ACC112 (cell line): ENCODE measurements at regions not wholly inside any gene's neighbourhood (a gene's known extent, or its start where the extent isn't known, plus 50 kb on each side); places are given as distances from the start of the nearest gene placed in this dataset.

Experiments used
- H2AFZ ChIP-seq: fragments of 200-600 bp; sonication (generic); one replicate; pipeline ENCODE4 v1.6.0; 2017; ENCODE audit warnings: antibody characterized with exemption, low read length; ENCODE audit not compliant: unreplicated experiment
- H3K27ac ChIP-seq: fragments of 200-600 bp; sonication (generic); 2 replicates; pipeline ENCODE4 v1.5.1; 2014; ENCODE audit warnings: low read depth, mild to moderate bottlenecking, antibody characterized with exemption, low read length, moderate library complexity
- H3K27me3 ChIP-seq: fragments of 200-600 bp; sonication (generic); 2 replicates; pipeline ENCODE4 v1.6.1; 2014; ENCODE audit warnings: mild to moderate bottlenecking, antibody characterized with exemption, low read length, moderate library complexity, mixed read lengths; ENCODE audit not compliant: insufficient read depth
- H3K36me3 ChIP-seq: fragments of 200-600 bp; sonication (generic); 2 replicates; pipeline ENCODE4 v1.6.1; 2016; ENCODE audit warnings: mild to moderate bottlenecking, antibody characterized with exemption, low read length, moderate library complexity, mixed read lengths; ENCODE audit not compliant: insufficient read depth
- H3K4me1 ChIP-seq: fragments of 200-600 bp; sonication (generic); one replicate; pipeline ENCODE4 v1.6.1; 2016; ENCODE audit warnings: low read length, mixed read lengths; ENCODE audit not compliant: insufficient read depth, unreplicated experiment, control insufficient read depth
- H3K4me3 ChIP-seq: fragments of 200-600 bp; sonication (generic); 2 replicates; pipeline ENCODE4 v1.5.1; 2014; ENCODE audit warnings: mild to moderate bottlenecking, low read depth, low read length
- H3K79me2 ChIP-seq: fragments of 200-600 bp; sonication (generic); one replicate; pipeline ENCODE4 v1.6.0; 2016; ENCODE audit warnings: low read length; ENCODE audit not compliant: control insufficient read depth, unreplicated experiment, insufficient read depth

DNA sequence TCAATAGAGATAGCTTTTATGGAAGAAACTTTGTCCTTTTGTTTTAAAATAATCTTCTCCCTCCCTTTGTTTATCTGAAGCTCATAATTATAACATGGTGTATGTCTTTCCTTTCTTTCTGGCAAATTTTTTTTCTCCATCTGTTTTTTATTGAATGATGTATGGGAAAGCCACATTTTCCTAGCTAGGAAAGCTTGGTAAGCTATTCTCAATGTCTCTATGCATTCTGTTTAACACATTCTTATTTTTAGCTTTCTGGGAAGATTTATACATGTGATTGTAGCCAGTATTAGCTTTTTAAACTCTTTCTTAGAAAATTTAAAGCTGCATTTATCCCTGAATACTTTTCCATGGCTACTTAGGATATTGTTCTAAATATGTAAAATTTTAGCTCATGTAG is 124.9 kb upstream of the CSNK1A1L start:
- H3K36me3 ChIP-seq = no peaks in the 10 kb centered on the region
- H3K27me3 ChIP-seq = no peaks in the 10 kb centered on the region
- H3K4me1 ChIP-seq = peaks cover 11% of the 10 kb centered on the region
- H2AFZ ChIP-seq = no peak overlapping the region
- H3K4me3 ChIP-seq = no peak overlapping the region
- no peak overlapping the region for H3K27ac ChIP-seq
- no peaks in the 10 kb centered on the region for H3K79me2 ChIP-seq

DNA sequence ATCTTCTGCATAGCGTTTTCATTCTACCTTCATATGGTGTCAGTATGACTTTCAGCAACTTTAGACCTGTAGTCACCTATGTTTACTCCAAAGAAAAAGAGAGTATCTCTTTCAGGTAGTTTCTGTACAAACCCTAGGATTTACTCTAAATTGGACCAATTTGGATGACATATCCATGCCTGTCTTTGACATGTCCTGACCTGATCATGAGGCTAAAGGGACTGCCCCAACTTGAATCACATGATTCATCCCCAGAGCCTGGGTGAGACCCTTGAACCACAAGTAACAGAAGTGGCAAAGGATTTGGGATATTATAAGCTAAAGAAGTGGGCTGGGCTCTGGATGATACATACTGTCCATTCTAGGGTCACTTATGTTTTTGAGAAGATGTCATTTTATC is 124.5 kb upstream of the CSNK1A1L start:
- Histone ChIP-seq H3K27ac (no peak overlapping the region), H3K79me2 (no peaks in the 10 kb centered on the region), H2AFZ (no peak overlapping the region), H3K36me3 (no peaks in the 10 kb centered on the region), H3K27me3 (no peaks in the 10 kb centered on the region), H3K4me1 (peaks cover 12% of the 10 kb centered on the region), H3K4me3 (no peak overlapping the region)

DNA sequence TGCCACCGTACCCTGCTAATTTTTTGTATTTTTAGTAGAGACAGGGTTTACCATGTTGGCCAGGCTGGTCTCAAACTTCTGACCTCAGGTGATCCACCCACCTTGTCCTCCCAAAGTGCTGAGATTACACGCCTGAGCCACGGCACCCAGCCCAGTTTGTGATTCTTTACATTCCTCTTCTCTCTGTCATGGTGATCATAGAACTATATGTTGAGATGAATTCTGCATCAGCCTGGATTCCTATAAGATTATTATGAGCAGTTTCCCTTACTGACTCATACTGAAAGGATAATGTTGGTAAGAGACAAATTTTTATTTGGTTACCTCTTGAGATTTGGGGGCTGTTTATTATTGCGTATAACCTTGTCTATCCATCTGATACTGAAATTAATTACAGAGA is 121.5 kb upstream of the CSNK1A1L start:
- peaks cover 12% of the 10 kb centered on the region for H3K4me1 ChIP-seq
- H3K27me3 ChIP-seq = no peaks in the 10 kb centered on the region
- H2AFZ ChIP-seq = no peak overlapping the region
- peak overlapping the region; percentile 26; the same call in 1 of the 2 replicates for H3K27ac ChIP-seq
- H3K4me3 ChIP-seq = no peak overlapping the region
- H3K79me2 ChIP-seq = no peaks in the 10 kb centered on the region
- H3K36me3 ChIP-seq = no peaks in the 10 kb centered on the region

DNA sequence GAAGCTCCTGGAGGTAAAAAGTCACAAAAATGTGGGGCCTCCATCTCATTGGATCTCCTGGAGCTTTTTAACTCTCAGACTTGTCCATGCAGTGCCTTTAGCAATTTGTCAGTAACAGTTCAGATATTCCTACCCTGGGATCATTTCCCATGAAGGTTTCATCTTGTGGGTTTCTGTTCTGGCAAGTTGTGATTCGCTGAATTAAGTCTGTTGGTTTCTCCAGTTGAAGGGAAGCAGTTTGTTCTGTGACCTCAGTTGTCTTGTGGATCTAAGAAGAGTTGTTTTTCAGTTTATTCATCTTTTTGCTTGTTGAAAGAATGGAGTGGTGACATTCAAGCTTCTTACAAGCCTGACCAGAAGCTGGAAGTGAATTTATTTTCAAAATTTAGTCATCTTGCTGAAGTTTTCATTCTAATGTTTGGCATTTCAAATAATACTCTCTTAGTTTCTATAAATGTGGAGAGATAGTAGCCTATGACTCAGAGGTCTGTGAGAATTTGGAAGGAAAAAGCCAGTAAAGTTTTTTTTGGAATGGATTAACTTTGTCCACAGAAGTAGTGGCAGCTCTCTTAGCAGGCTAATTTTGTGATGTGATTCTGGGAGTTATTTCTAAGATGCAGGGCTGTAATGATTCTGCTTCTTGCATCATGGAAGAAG is 120.1 kb upstream of the CSNK1A1L start:
- Histone ChIP-seq H2AFZ (no peak overlapping the region), H3K27me3 (no peaks in the 10 kb centered on the region), H3K36me3 (no peaks in the 10 kb centered on the region), H3K79me2 (no peaks in the 10 kb centered on the region), H3K27ac (peak overlapping the region; percentile 63), H3K4me3 (no peak overlapping the region), H3K4me1 (peaks cover 12% of the 10 kb centered on the region)

DNA sequence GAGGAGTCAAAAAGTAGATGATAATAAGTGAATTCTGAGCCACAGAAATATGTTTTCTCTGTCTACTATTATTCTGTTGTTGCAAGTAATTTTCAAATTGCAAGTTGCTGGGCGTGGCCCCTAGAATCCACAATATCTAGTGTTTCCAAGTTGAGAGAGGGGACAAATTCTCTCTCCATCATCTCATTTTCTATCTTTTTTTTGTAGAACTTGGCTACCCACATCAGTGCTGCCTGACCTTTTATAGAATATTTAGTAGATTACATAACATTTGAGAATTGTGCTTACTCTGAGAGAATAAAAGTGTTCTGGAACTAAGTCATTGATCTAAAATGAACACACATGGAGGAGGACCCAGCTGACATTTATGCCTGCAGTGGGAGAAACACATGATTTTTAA is 110.9 kb upstream of the CSNK1A1L start:
- H3K36me3 ChIP-seq = no peaks in the 10 kb centered on the region
- H3K4me1 ChIP-seq = no peaks in the 10 kb centered on the region
- no peak overlapping the region for H2AFZ ChIP-seq
- no peak overlapping the region for H3K27ac ChIP-seq
- no peaks in the 10 kb centered on the region for H3K79me2 ChIP-seq
- no peaks in the 10 kb centered on the region for H3K27me3 ChIP-seq
- no peak overlapping the region for H3K4me3 ChIP-seq

DNA sequence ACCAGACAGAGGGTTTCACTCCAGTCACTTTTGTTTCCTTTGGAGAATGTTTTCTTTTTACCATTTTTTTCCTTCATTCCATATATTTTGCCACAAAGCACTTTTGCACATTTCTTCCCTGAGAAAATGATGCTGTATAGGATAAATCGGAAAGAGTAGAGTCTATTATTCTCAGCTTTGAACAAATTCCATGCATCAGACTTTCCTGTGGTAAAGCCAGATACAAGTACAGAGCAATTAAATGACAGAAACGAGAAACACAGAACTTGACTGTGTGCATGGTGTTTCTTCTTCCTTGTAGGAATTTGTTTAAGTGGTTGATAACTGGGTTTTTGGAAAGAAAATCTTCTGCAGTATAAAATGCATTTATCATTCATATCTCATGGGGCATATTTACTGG is 107.4 kb upstream of the CSNK1A1L start:
- no peaks in the 10 kb centered on the region for H3K79me2 ChIP-seq
- H3K27me3 ChIP-seq = no peaks in the 10 kb centered on the region
- no peak overlapping the region for H3K27ac ChIP-seq
- H3K4me3 ChIP-seq = no peak overlapping the region
- no peak overlapping the region for H2AFZ ChIP-seq
- H3K36me3 ChIP-seq = no peaks in the 10 kb centered on the region
- H3K4me1 ChIP-seq = no peaks in the 10 kb centered on the region

DNA sequence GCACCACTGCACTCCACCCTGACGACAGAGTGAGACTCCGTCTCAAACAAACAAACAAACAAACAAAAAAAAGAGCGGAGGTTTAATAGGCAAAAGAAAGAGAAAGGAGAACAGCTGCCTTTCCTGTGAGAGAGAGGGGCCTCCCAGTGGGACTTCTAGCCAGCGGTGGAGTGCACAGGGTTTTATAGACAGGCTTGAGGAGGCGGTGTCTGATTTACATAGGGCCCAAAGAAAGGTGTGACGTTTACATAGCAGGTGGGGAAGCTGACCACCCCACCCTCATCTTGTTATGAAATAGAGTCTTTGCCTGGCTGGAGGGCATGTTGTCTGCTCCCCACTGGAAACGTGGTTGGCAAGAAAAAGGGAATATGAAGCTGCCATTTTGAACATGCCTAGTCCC is 106.0 kb upstream of the CSNK1A1L start:
- Histone ChIP-seq H3K79me2 (no peaks in the 10 kb centered on the region), H3K4me1 (no peaks in the 10 kb centered on the region), H3K27me3 (no peaks in the 10 kb centered on the region), H2AFZ (no peak overlapping the region), H3K27ac (no peak overlapping the region), H3K36me3 (no peaks in the 10 kb centered on the region), H3K4me3 (no peak overlapping the region)

DNA sequence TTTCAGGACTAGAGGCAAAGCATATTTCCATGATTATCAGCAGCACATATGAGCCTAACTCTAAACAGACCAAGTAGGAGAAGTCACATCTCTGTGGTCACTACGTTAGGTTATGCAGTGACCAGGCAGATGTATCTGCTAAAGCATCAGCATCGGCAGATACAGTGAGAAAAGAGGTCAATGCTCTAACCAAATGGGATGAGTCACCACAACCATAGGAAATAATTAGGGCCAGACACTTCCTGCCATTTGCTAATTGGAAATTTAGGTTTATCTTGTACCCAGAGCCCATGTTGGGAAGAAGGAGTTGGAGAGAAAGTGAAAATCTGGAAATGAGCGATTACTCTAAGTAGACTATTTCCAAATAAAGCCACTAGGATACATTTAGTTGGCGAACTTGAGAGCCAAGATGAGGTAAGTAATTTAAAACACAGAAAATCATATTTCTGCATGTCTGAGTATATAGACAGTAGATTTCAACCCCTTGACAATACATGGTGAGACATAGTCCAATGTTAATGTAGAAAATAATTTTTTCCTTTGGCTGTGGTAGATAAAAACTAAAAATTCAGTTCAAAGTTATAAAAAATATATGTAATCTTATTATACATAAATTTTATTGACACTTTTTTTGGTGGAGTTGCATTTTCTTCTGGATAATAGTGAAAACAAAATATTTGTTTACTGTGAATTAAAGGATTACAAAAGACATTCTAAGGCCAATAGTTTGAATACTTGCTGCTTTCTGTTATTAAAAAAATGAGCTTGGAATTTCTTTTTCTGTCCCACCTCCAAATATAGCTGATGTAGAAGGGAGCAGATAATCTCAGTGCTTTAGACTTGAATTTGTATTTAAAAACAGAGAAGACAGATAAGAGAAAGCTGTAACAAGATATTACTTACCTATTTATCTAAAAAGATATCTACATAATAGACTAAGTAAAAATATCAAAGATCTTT is 104.4 kb upstream of the CSNK1A1L start:
- Histone ChIP-seq H3K27me3 (no peaks in the 10 kb centered on the region), H3K4me1 (no peaks in the 10 kb centered on the region), H3K4me3 (no peak overlapping the region), H3K36me3 (no peaks in the 10 kb centered on the region), H3K27ac (no peak overlapping the region), H3K79me2 (no peaks in the 10 kb centered on the region), H2AFZ (no peak overlapping the region)

DNA sequence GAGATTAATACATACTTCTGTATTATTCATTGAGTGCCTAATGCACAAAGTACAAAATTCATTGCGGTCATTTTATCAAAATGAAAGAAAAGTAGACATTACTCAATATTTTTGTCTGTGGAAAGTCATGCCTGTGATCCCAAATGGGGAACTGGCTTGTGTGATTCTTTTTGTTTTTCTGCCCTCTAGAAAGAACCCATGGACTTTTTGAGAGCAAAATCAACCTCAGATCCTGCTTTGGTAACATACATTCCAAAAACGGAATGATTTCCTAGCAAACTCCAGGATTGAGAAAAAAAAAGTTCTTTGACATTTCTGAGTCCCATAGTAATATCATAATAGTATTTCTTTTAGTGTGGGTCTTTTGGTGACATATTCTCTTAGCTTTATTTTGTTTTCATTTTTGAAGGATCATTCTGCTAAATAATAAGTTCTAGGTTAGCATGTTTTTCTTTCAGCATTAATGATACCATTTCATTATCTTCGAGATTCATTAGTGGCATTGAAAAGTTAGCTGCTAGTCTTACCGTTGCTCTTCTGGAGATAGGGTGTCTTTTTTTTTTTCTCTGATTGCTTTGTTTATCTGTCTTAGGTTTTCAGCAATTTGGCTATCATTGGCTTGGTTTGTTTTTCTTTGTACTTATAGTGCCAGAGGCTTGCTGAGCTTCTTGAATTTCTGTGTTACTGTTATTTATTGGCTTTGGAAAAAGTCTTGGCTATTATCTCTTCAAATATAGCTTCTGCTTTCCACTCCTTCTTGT is 102.4 kb upstream of the CSNK1A1L start:
- Histone ChIP-seq H3K36me3 (no peaks in the 10 kb centered on the region), H3K79me2 (no peaks in the 10 kb centered on the region), H3K27me3 (no peaks in the 10 kb centered on the region), H2AFZ (peak overlapping the region; percentile 95), H3K4me1 (no peaks in the 10 kb centered on the region), H3K27ac (no peak overlapping the region), H3K4me3 (peak overlapping the region; percentile 56)

DNA sequence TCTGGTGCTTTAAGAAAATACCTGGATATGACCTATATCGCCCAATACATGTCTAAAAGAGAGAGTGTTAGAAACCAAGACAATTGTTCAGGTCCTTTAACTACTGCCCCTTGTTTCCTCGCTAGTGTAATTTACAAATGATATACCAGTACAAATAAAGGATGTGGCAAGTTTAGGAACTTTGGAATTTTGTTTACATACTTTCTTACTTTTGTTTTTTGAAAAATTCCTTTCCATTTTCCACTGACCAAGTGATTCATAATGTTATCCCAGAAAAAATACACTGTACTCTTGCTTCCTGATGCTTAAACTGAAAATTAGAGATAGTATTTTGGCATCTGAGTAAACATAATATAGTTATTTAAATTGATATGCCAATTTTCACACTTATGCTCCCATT is 96.8 kb upstream of the CSNK1A1L start:
- H3K79me2 ChIP-seq = no peaks in the 10 kb centered on the region
- no peak overlapping the region for H3K4me3 ChIP-seq
- no peak overlapping the region for H2AFZ ChIP-seq
- peaks cover 3% of the 10 kb centered on the region for H3K4me1 ChIP-seq
- no peaks in the 10 kb centered on the region for H3K27me3 ChIP-seq
- H3K36me3 ChIP-seq = no peaks in the 10 kb centered on the region
- H3K27ac ChIP-seq = no peak overlapping the region
